Calu3 (cell line): ENCODE measurements at regions not wholly inside any gene's neighbourhood (a gene's known extent, or its start where the extent isn't known, plus 50 kb on each side); places are given as distances from the start of the nearest gene placed in this dataset.

Experiments used
- BruUV-seq: library from RNA; stranded (reverse); fragments of 400-500 nt; replicated peaks from 2 replicates; lab custom pipeline; 2021; lab: Mats Ljungman, UMichigan
- CTCF ChIA-PET: fragments of 300-600 bp; sonication (Branson Sonifier 250); formaldehyde crosslinking; loops from one replicate; lab custom pipeline; 2022; ENCODE audit warnings: antibody characterized with exemption; lab: Charles Lee
- DNase-seq: peaks from one replicate; pipeline ENCODE4 v3.0.0; 2022
- H3K27ac Mint-ChIP-seq: one replicate; pipeline ENCODE4 v1.8.0; 2022; ENCODE audit warnings: mixed read lengths; ENCODE audit not compliant: unreplicated experiment
- H3K27me3 Mint-ChIP-seq: one replicate; pipeline ENCODE4 v1.8.0; 2022; ENCODE audit warnings: mixed read lengths; ENCODE audit not compliant: unreplicated experiment
- H3K36me3 Mint-ChIP-seq: one replicate; pipeline ENCODE4 v1.8.0; 2022; ENCODE audit warnings: mild to moderate bottlenecking, moderate library complexity, mixed read lengths; ENCODE audit not compliant: insufficient read depth, unreplicated experiment
- H3K4me1 Mint-ChIP-seq: one replicate; pipeline ENCODE4 v1.8.0; 2022; ENCODE audit warnings: mild to moderate bottlenecking, low read depth, mixed read lengths; ENCODE audit not compliant: unreplicated experiment
- H3K4me3 Mint-ChIP-seq: one replicate; pipeline ENCODE4 v1.8.0; 2022; ENCODE audit warnings: mild to moderate bottlenecking, low read depth, moderate library complexity, mixed read lengths; ENCODE audit not compliant: unreplicated experiment
- H3K9me3 Mint-ChIP-seq: one replicate; pipeline ENCODE4 v1.8.0; 2022; ENCODE audit warnings: low read depth, mixed read lengths; ENCODE audit not compliant: unreplicated experiment
- CTCF ChIP-seq: fragments of 200-600 bp; IDR thresholded peaks from one replicate; pipeline ENCODE4 v1.8.0; 2022; ENCODE audit warnings: antibody characterized with exemption; ENCODE audit not compliant: unreplicated experiment
- intact Hi-C: fragments of 100-400 bp; cut with micrococcal nuclease; formaldehyde crosslinking; loops from one replicate; pipeline ENCODE4 v1.10.0; 2022; ENCODE audit not compliant: unreplicated experiment

GRCh38 chr6:26240157-26241032, 124.6 kb upstream of the BTN3A2 start:
- no peak for DNase-seq
- Mint-ChIP-seq H3K27ac (no peak overlapping the region), H3K27me3 (no peaks in the 10 kb centered on the region), H3K4me3 (no peak overlapping the region), H3K9me3 (peaks cover 3% of the 10 kb centered on the region), H3K4me1 (peaks cover 26% of the 10 kb centered on the region), H3K36me3 (peaks cover 1% of the 10 kb centered on the region)
- BruUV-seq, result no TSS peak
- TF ChIP-seq CTCF, result no peak
- CTCF ChIA-PET, result no interaction called here
- intact Hi-C loops, result no loop called here

DNA sequence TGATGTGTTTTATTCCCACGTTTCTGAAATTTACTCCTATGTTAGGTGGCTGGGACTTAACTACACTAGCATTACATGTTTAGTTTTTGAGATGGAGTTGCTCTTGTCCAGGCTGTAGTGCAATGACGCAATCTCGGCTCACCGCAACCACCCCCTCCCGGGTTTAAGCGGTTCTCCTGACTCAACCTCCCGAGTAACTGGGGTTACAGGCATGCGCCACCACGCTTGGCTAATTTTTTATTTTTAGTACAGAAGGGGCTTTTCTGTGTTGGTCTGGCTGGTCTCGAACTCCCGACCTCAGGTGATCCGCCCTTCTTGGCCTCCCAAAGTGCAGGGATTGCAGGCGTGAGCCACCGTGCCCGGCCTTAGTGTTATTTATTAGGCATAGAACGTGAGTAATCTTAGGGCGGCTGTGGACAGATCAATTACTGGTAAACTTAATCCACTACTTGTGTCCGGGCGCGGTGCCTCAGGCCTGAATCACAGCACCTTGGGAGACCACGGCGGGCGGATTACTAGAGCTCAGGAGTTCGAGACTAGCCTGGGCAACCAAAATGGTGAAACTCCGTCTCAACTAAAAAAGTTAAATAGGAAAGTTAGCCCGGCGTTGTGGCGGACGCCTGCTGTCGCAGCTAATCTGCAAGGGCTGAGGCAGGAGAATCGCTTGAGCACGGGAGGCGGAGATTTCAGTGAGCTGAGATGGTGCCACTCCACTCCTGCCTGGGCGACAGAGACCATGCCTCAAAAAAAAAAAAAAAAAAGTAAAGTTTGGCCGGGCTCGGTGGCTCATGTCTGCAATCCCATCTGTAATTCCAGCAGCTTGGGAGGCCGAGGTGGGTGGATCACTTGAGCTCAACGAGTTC, 123.7 kb upstream of the BTN3A2 start:
- Mint-ChIP-seq H3K27me3 (no peaks in the 10 kb centered on the region), H3K27ac (no peak overlapping the region), H3K36me3 (no peaks in the 10 kb centered on the region), H3K4me1 (peaks cover 18% of the 10 kb centered on the region), H3K9me3 (peaks cover 3% of the 10 kb centered on the region), H3K4me3 (no peak overlapping the region)
- no TSS peak for BruUV-seq
- intact Hi-C loops, result no loop called here
- CTCF ChIA-PET, result no interaction called here
- no peak for DNase-seq
- no peak for TF ChIP-seq CTCF

- DNase-seq, result peak; percentile 42
- intact Hi-C loops, result no loop called here
- Mint-ChIP-seq H3K9me3 (peaks cover 3% of the 10 kb centered on the region), H3K36me3 (peaks cover 2% of the 10 kb centered on the region), H3K27ac (no peak overlapping the region), H3K4me3 (no peak overlapping the region), H3K4me1 (peaks cover 18% of the 10 kb centered on the region), H3K27me3 (no peaks in the 10 kb centered on the region)
- no TSS peak for BruUV-seq
- no peak for TF ChIP-seq CTCF
- CTCF ChIA-PET, result interaction anchor here (0.6 to 1.1 kb wide), 3 partner anchors 27 to 902 kb away, joined by 3 to 4 read pairs (median 3); a partner anchor contains a TSS
These were observed 121.9 kb upstream of the BTN3A2 start for GRCh38 chr6:26243132-26243531.

- CTCF ChIA-PET, result interaction anchor here (0.6 kb wide), 1 partner anchor 84 kb away, joined by 3 read pairs; no protein-coding TSS in a partner anchor
- Mint-ChIP-seq H3K27me3 (no peaks in the 10 kb centered on the region), H3K4me1 (peaks cover 18% of the 10 kb centered on the region), H3K4me3 (no peak overlapping the region), H3K36me3 (peaks cover 6% of the 10 kb centered on the region), H3K27ac (no peak overlapping the region), H3K9me3 (peaks cover 3% of the 10 kb centered on the region)
- DNase-seq, result no peak
- BruUV-seq, result no TSS peak
- TF ChIP-seq CTCF, result no peak
- intact Hi-C loops, result no loop called here
These were observed 121.2 kb upstream of the BTN3A2 start for GRCh38 chr6:26243752-26244151.
